ENCODE measurements at regions not wholly inside any gene's neighbourhood (a gene's known extent, or its start where the extent isn't known, plus 50 kb on each side); places are given as distances from the start of the nearest gene placed in this dataset.

GRCh38 chr9:93891050-93891449 lies 64.1 kb downstream of the BARX1 start:
- TF ChIP-seq POLR2A (IDR thresholded peaks at IDR 0.05; ENCODE audit: low read depth, low read length), result no peak
- TF ChIP-seq POLR2AphosphoS5 (IDR thresholded peaks at IDR 0.05; ENCODE audit: low read depth, low read length), result no peak
